ENCODE measurements at regions not wholly inside any gene's neighbourhood (a gene's known extent, or its start where the extent isn't known, plus 50 kb on each side); places are given as distances from the start of the nearest gene placed in this dataset.

DNA sequence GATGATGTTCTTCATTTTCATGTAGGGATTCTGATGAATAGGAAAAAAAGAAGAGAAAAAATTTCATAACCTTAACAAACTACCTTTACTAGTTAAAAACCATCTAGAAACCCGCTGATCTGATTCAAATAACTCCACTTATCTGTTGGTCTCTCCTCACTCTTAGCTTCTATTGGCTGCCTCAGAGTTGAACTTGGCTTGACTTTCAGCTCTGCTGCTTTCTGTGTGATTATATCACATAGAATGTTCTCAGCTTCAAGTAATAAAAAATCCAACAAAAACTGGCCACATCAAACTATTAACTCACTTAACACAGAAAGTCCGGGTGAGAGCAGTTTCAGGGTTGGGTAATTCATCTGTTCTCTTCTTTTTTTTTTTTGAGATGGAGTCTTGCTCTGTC lies 126.8 kb upstream of the RASGRP1 start:
- Histone ChIP-seq H3K4me2 (no peak overlapping the region), H3K4me1 (no peaks in the 10 kb centered on the region), H3K27ac (no peak overlapping the region), H3K9me3 (no peaks in the 10 kb centered on the region), H3K4me3 (no peak overlapping the region)
- CTCF ChIA-PET, result interaction anchor here (0.6 to 6.2 kb wide), 20 partner anchors 7 to 695 kb away, joined by 3 to 50 read pairs (median 5); partner anchors contain the start of gene RASGRP1
- no peak for TF ChIP-seq SMC3 (IDR thresholded peaks at IDR 0.05)
- TF ChIP-seq ESRRA (IDR thresholded peaks at IDR 0.05; ENCODE audit: borderline replicate concordance, low read length), result no peak
- TF ChIP-seq TFCP2L1 (CRISPR knock-in tag; IDR thresholded peaks at IDR 0.05), result no peak
- TF ChIP-seq, protein P1, sequence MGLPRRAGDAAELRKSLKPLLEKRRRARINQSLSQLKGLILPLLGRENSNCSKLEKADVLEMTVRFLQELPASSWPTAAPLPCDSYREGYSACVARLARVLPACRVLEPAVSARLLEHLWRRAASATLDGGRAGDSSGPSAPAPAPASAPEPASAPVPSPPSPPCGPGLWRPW (IDR thresholded peaks at IDR 0.05), result no peak
- no peak for TF ChIP-seq NPAS2 (CRISPR knock-in tag; IDR thresholded peaks at IDR 0.05; ENCODE audit: borderline replicate concordance)
- TF ChIP-seq ZFP36 (IDR thresholded peaks at IDR 0.05; ENCODE audit: borderline replicate concordance, partially characterized antibody), result no peak
- no peak for TF ChIP-seq POLR2AphosphoS2 (conservative IDR thresholded peaks at IDR 0.05; ENCODE audit: low read length)
- TF ChIP-seq, protein P2, sequence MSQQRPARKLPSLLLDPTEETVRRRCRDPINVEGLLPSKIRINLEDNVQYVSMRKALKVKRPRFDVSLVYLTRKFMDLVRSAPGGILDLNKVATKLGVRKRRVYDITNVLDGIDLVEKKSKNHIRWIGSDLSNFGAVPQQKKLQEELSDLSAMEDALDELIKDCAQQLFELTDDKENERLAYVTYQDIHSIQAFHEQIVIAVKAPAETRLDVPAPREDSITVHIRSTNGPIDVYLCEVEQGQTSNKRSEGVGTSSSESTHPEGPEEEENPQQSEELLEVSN (IDR thresholded peaks at IDR 0.05; ENCODE audit: borderline replicate concordance, low read depth), result no peak
- no peak for TF ChIP-seq HDAC2 (IDR thresholded peaks at IDR 0.05)
- no peak for TF ChIP-seq MAFK (IDR thresholded peaks at IDR 0.05; ENCODE audit: partially characterized antibody)
- TF ChIP-seq RFX5 (IDR thresholded peaks at IDR 0.05), result no peak
- TF ChIP-seq RARB (CRISPR knock-in tag; IDR thresholded peaks at IDR 0.05), result no peak
- no peak for TF ChIP-seq MAZ (IDR thresholded peaks at IDR 0.05; ENCODE audit: borderline replicate concordance, low read depth, low read length)
- no peak for TF ChIP-seq ZNF302 (CRISPR knock-in tag; IDR thresholded peaks at IDR 0.05)
- no peak for TF ChIP-seq HOXB5 (CRISPR knock-in tag; IDR thresholded peaks at IDR 0.05)
- no peak for TF ChIP-seq CHD2 (IDR thresholded peaks at IDR 0.05; ENCODE audit: low read length, partially characterized antibody)
- no peak for ATAC-seq
- FAIRE-seq, result no peak
- WGBS (ENCODE audit: missing lambda C conversion rate), result 93% methylated on average over 2 of the region's 2 CpGs
- POLR2A ChIA-PET, result no interaction called here
- DNase-seq (ENCODE audit: low read depth in 1 of 2, low spot score in 1 of 2), result no peak

DNA sequence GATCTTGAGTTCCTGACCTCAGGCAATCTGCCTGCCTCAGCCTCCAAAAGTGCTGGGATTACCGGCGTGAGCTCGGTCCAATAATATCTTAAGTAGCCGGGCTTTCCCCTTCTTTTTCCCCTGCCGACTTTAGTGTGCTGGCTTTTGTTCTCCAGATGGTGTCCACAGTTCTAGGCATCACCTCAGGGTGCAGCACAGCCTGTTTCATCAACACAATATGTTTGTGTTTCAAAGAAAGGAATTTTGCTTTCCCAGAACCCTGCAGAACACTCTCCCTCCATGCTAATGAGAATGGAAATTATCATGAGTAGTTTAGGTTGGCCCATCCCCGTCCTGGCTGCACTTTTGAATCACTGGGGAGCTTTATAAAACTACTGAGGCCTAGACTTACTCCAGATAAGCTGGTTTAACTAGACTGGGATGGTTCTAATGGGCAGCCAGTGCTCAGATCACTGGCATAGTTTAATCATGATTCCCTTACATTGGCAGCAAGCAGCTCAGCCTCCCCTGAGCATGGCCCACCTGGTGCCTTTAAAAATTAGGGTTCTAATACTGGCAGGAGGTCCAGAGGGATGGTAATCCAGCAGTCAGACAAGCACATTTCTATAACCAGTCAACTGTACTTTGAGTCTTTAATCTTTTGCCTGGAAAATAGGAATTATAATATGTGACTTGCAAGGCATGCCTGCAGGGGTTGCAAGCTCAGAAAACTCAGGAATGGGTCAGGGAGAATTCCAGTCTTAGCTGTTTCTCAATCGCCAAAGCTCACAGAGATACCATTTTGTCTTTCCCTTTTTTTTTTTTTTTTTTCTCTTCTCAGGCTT lies 127.6 kb upstream of the RASGRP1 start:
- Histone ChIP-seq H3K4me1 (no peaks in the 10 kb centered on the region), H3K27ac (no peak overlapping the region), H3K4me2 (no peak overlapping the region), H3K4me3 (no peak overlapping the region), H3K9me3 (no peaks in the 10 kb centered on the region)
- FAIRE-seq, result no peak
- ChIA-PET POLR2A (no interaction called here), CTCF (interaction anchor here (0.6 to 4.4 kb wide), 10 partner anchors 9 to 886 kb away, joined by 3 to 44 read pairs (median 4); no protein-coding TSS in a partner anchor)
- no peak for DNase-seq (ENCODE audit: low read depth in 1 of 2, low spot score in 1 of 2)
- WGBS (ENCODE audit: missing lambda C conversion rate), result 68% methylated on average over 7 of the region's 7 CpGs
- no peak for TF ChIP-seq EHF (CRISPR knock-in tag; IDR thresholded peaks at IDR 0.05)
- no peak for TF ChIP-seq HOXA7 (CRISPR knock-in tag; IDR thresholded peaks at IDR 0.05)
- TF ChIP-seq NFE2L2 (conservative IDR thresholded peaks at IDR 0.05; ENCODE audit: low read length), result no peak
- TF ChIP-seq, protein P3, sequence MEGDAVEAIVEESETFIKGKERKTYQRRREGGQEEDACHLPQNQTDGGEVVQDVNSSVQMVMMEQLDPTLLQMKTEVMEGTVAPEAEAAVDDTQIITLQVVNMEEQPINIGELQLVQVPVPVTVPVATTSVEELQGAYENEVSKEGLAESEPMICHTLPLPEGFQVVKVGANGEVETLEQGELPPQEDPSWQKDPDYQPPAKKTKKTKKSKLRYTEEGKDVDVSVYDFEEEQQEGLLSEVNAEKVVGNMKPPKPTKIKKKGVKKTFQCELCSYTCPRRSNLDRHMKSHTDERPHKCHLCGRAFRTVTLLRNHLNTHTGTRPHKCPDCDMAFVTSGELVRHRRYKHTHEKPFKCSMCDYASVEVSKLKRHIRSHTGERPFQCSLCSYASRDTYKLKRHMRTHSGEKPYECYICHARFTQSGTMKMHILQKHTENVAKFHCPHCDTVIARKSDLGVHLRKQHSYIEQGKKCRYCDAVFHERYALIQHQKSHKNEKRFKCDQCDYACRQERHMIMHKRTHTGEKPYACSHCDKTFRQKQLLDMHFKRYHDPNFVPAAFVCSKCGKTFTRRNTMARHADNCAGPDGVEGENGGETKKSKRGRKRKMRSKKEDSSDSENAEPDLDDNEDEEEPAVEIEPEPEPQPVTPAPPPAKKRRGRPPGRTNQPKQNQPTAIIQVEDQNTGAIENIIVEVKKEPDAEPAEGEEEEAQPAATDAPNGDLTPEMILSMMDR (IDR thresholded peaks at IDR 0.05), result no peak
- TF ChIP-seq, protein P1 (IDR thresholded peaks at IDR 0.05), result no peak
- no peak for TF ChIP-seq MAFK (IDR thresholded peaks at IDR 0.05; ENCODE audit: partially characterized antibody)
- no peak for TF ChIP-seq TP53 (CRISPR knock-in tag; IDR thresholded peaks at IDR 0.05)
- no peak for TF ChIP-seq ZFP36 (IDR thresholded peaks at IDR 0.05; ENCODE audit: borderline replicate concordance, partially characterized antibody)
- TF ChIP-seq, protein P4, sequence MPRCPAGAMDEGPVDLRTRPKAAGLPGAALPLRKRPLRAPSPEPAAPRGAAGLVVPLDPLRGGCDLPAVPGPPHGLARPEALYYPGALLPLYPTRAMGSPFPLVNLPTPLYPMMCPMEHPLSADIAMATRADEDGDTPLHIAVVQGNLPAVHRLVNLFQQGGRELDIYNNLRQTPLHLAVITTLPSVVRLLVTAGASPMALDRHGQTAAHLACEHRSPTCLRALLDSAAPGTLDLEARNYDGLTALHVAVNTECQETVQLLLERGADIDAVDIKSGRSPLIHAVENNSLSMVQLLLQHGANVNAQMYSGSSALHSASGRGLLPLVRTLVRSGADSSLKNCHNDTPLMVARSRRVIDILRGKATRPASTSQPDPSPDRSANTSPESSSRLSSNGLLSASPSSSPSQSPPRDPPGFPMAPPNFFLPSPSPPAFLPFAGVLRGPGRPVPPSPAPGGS (IDR thresholded peaks at IDR 0.05), result no peak
- TF ChIP-seq HOXB13 (CRISPR knock-in tag; IDR thresholded peaks at IDR 0.05; ENCODE audit: low read depth), result no peak
- no peak for TF ChIP-seq TFCP2L1 (CRISPR knock-in tag; IDR thresholded peaks at IDR 0.05)
- no peak for TF ChIP-seq EP300 (IDR thresholded peaks at IDR 0.05)
- TF ChIP-seq CBX8 (IDR thresholded peaks at IDR 0.05), result no peak
- no peak for TF ChIP-seq KDM5A (IDR thresholded peaks at IDR 0.05)
- no peak for TF ChIP-seq ZNF302 (CRISPR knock-in tag; IDR thresholded peaks at IDR 0.05)
- TF ChIP-seq, protein P5, sequence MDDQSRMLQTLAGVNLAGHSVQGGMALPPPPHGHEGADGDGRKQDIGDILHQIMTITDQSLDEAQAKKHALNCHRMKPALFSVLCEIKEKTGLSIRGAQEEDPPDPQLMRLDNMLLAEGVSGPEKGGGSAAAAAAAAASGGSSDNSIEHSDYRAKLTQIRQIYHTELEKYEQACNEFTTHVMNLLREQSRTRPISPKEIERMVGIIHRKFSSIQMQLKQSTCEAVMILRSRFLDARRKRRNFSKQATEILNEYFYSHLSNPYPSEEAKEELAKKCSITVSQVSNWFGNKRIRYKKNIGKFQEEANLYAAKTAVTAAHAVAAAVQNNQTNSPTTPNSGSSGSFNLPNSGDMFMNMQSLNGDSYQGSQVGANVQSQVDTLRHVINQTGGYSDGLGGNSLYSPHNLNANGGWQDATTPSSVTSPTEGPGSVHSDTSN (IDR thresholded peaks at IDR 0.05), result no peak
- no peak for ATAC-seq

Measured in A549 (cell line).